ENCODE measurements at regions not wholly inside any gene's neighbourhood (a gene's known extent, or its start where the extent isn't known, plus 50 kb on each side); places are given as distances from the start of the nearest gene placed in this dataset.

DNA sequence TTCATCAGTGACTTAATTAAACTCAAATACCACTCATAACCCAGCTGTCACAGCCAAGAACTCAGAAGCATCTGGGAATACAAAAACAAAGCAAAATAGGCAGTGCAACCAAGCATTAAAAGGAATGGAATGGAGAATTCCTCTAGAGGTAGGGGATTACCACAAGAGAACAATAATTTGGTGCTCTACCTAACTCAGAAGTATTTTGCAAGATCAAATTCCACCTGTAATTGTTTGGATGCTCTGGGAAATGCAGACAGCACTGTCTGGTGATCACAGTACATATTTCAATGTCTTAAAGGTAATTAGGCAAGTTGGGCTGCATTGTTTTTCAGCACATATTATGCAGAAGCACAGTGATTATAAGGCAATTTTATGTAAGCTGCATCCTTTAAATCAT, 547.5 kb downstream of the TRAM1L1 start:
- TF ChIP-seq CTCF (conservative IDR thresholded peaks at IDR 0.05) (no peak), ZFX (IDR thresholded peaks at IDR 0.05) (no peak)

Data from C4-2B (cell line).